ENCODE measurements at regions not wholly inside any gene's neighbourhood (a gene's known extent, or its start where the extent isn't known, plus 50 kb on each side); places are given as distances from the start of the nearest gene placed in this dataset.
"Not testable (repeated sequence)": the region's sequence is repeated elsewhere in the genome, so short reads cannot be mapped to it uniquely, and the experiment has no call there.

- DNase-seq, result no peak
Observed at GRCh38 chr4:64001229-64001898, 407.9 kb downstream of the TECRL start.

- no peak for DNase-seq
Observed at GRCh38 chr4:64000241-64000640, 409.0 kb downstream of the TECRL start.

GRCh38 chr4:63986253-63986652 is 423.0 kb downstream of the TECRL start:
- DNase-seq, result no peak

- no peak for DNase-seq
Observed at GRCh38 chr4:63983224-63983623, 426.0 kb downstream of the TECRL start.

GRCh38 chr4:63965875-63966274 is 443.4 kb downstream of the TECRL start:
- no peak for DNase-seq

- not testable (repeated sequence) for DNase-seq
Observed at GRCh38 chr4:63942706-63943286, 466.5 kb downstream of the TECRL start.

GRCh38 chr4:63937961-63938360 is 471.3 kb downstream of the TECRL start:
- DNase-seq, result no peak

- DNase-seq, result peak; percentile 6
Observed at GRCh38 chr4:63922146-63922545, 487.1 kb downstream of the TECRL start.

- no peak for DNase-seq
Observed at GRCh38 chr4:63921561-63921960, 487.7 kb downstream of the TECRL start.

- DNase-seq, result no peak
Observed at GRCh38 chr4:63919636-63920365, 489.4 kb downstream of the TECRL start.

GRCh38 chr4:63906660-63907183 is 502.5 kb downstream of the TECRL start:
- no peak for DNase-seq

- no peak for DNase-seq
Observed at GRCh38 chr4:63904201-63904600, 505.0 kb downstream of the TECRL start.

GRCh38 chr4:63901304-63901703 is 507.9 kb downstream of the TECRL start:
- DNase-seq, result no peak

GRCh38 chr4:63898961-63899360 is 510.3 kb downstream of the TECRL start:
- no peak for DNase-seq

- no peak for DNase-seq
Observed at GRCh38 chr4:63894161-63894560, 515.1 kb downstream of the TECRL start.

- no peak for DNase-seq
Observed at GRCh38 chr4:63869370-63869769, 539.9 kb downstream of the TECRL start.

GRCh38 chr4:63851496-63851895 is 557.8 kb downstream of the TECRL start:
- no peak for DNase-seq

GRCh38 chr4:63841266-63841665 is 568.0 kb downstream of the TECRL start:
- no peak for DNase-seq

- peak; percentile 32 for DNase-seq
Observed at GRCh38 chr4:63831590-63832155, 577.6 kb downstream of the TECRL start.

- DNase-seq, result no peak
Observed at GRCh38 chr4:63817196-63817865, 591.9 kb downstream of the TECRL start.

GRCh38 chr4:63814171-63814964 is 594.9 kb downstream of the TECRL start:
- no peak for DNase-seq

GRCh38 chr4:63799166-63799565 is 610.1 kb downstream of the TECRL start:
- no peak for DNase-seq
